ENCODE measurements at regions not wholly inside any gene's neighbourhood (a gene's known extent, or its start where the extent isn't known, plus 50 kb on each side); places are given as distances from the start of the nearest gene placed in this dataset.

- no peaks in the 10 kb centered on the region for H3K9me3 ChIP-seq (ENCODE audit: insufficient read depth, low read length)
- no peaks in the 10 kb centered on the region for H3K9me2 ChIP-seq (replicated peaks; ENCODE audit: insufficient read depth, low read length)
- H3K4me2 ChIP-seq (ENCODE audit: low read depth, low read length, poor library complexity, severe bottlenecking): no peak overlapping the region
- H3K9ac ChIP-seq (ENCODE audit: low read length): no peak overlapping the region
- H3K27ac ChIP-seq (ENCODE audit: low read depth, low read length): no peak overlapping the region
- H3K27me3 ChIP-seq (ENCODE audit: low read length): no peaks in the 10 kb centered on the region
- no peak overlapping the region for H3K4me3 ChIP-seq (ENCODE audit: insufficient read depth, low read length, poor library complexity, severe bottlenecking)
- no peaks in the 10 kb centered on the region for H3K79me2 ChIP-seq (ENCODE audit: insufficient read depth, low read length)
- no peak overlapping the region for H2AFZ ChIP-seq (ENCODE audit: low read depth, low read length, severe bottlenecking)
- H3F3A ChIP-seq (ENCODE audit: insufficient read depth): no peaks in the 10 kb centered on the region
- no peaks in the 10 kb centered on the region for H3K36me3 ChIP-seq (ENCODE audit: low read length)
- TF ChIP-seq CTCF (IDR thresholded peaks at IDR 0.05; ENCODE audit: insufficient read depth, low read length, poor library complexity, severe bottlenecking) (no peak), EZH2phosphoT487 (conservative IDR thresholded peaks at IDR 0.05; ENCODE audit: low read length) (no peak)
- no peaks in the 10 kb centered on the region for H4K20me1 ChIP-seq (ENCODE audit: low read depth, low read length)
Measured at GRCh38 chr20:43345676-43346075, 112.0 kb upstream of the SRSF6 start.

- Histone ChIP-seq H3K27me3 (ENCODE audit: low read length) (no peaks in the 10 kb centered on the region), H3K9me2 (replicated peaks; ENCODE audit: insufficient read depth, low read length) (no peaks in the 10 kb centered on the region), H2AFZ (ENCODE audit: low read depth, low read length, severe bottlenecking) (no peak overlapping the region), H3K4me2 (ENCODE audit: low read depth, low read length, poor library complexity, severe bottlenecking) (no peak overlapping the region), H3K36me3 (ENCODE audit: low read length) (no peaks in the 10 kb centered on the region), H3K4me3 (ENCODE audit: insufficient read depth, low read length, poor library complexity, severe bottlenecking) (no peak overlapping the region), H3K79me2 (ENCODE audit: insufficient read depth, low read length) (no peaks in the 10 kb centered on the region), H3F3A (ENCODE audit: insufficient read depth) (no peaks in the 10 kb centered on the region), H3K27ac (ENCODE audit: low read depth, low read length) (no peak overlapping the region), H4K20me1 (ENCODE audit: low read depth, low read length) (no peaks in the 10 kb centered on the region), H3K9ac (ENCODE audit: low read length) (no peak overlapping the region), H3K9me3 (ENCODE audit: insufficient read depth, low read length) (no peaks in the 10 kb centered on the region)
- TF ChIP-seq EZH2phosphoT487 (conservative IDR thresholded peaks at IDR 0.05; ENCODE audit: low read length) (no peak), CTCF (IDR thresholded peaks at IDR 0.05; ENCODE audit: insufficient read depth, low read length, poor library complexity, severe bottlenecking) (no peak)
Measured at GRCh38 chr20:43341511-43341910, 116.2 kb upstream of the SRSF6 start.

- Histone ChIP-seq H3K36me3 (ENCODE audit: low read length) (no peaks in the 10 kb centered on the region), H2AFZ (ENCODE audit: low read depth, low read length, severe bottlenecking) (no peak overlapping the region)
Measured at GRCh38 chr20:43337036-43337435, 120.7 kb upstream of the SRSF6 start.

More at GRCh38 chr20:43337036-43337435, 120.7 kb upstream of the SRSF6 start:
- Histone ChIP-seq H3K9me3 (ENCODE audit: insufficient read depth, low read length) (peaks cover 9% of the 10 kb centered on the region; the same call in 1 of the 2 replicates), H3K9ac (ENCODE audit: low read length) (no peak overlapping the region), H3K9me2 (replicated peaks; ENCODE audit: insufficient read depth, low read length) (no peaks in the 10 kb centered on the region), H3K4me2 (ENCODE audit: low read depth, low read length, poor library complexity, severe bottlenecking) (no peak overlapping the region), H3F3A (ENCODE audit: insufficient read depth) (no peaks in the 10 kb centered on the region), H3K27ac (ENCODE audit: low read depth, low read length) (no peak overlapping the region), H3K27me3 (ENCODE audit: low read length) (no peaks in the 10 kb centered on the region), H4K20me1 (ENCODE audit: low read depth, low read length) (no peaks in the 10 kb centered on the region), H3K4me3 (ENCODE audit: insufficient read depth, low read length, poor library complexity, severe bottlenecking) (no peak overlapping the region), H3K79me2 (ENCODE audit: insufficient read depth, low read length) (no peaks in the 10 kb centered on the region)
- TF ChIP-seq EZH2phosphoT487 (conservative IDR thresholded peaks at IDR 0.05; ENCODE audit: low read length) (no peak), CTCF (IDR thresholded peaks at IDR 0.05; ENCODE audit: insufficient read depth, low read length, poor library complexity, severe bottlenecking) (no peak)
